SK-N-MC (cell line): ENCODE measurements at regions not wholly inside any gene's neighbourhood (a gene's known extent, or its start where the extent isn't known, plus 50 kb on each side); places are given as distances from the start of the nearest gene placed in this dataset.

Experiments
- EZH2 ChIP-seq: fragments of 200-600 bp; sonication (generic); IDR thresholded peaks from one replicate; pipeline ENCODE4 v1.6.1; 2017; ENCODE audit warnings: antibody characterized with exemption
- POLR2AphosphoS5 ChIP-seq: IDR thresholded peaks from 2 replicates; pipeline ENCODE4 v1.6.1; 2012; ENCODE audit warnings: mild to moderate bottlenecking, low read depth, low read length, borderline replicate concordance

DNA sequence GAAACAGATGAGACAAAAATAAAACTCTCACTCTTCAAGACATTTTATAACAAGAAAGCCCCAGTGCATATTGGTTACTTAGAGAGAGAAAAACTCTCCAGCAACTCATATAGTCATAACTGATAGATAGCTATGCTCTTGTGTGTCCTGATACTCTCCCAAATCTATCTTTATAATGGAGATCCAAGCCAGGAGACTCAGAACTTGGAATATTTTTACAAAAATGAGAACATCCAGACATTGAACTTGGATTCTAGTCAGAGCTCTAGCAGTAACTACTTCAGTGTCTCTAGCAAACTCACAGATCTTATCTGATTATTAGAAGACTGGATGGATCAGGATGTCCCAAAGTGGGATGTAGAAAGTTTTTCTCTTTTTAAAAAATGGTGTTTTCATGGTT is 412.7 kb upstream of the BRINP1 start:
- TF ChIP-seq EZH2 (no peak), POLR2AphosphoS5 (no peak)
